Spleen (tissue), 11 donors: ENCODE measurements at regions not wholly inside any gene's neighbourhood (a gene's known extent, or its start where the extent isn't known, plus 50 kb on each side); places are given as distances from the start of the nearest gene placed in this dataset.
"Not testable (repeated sequence)": the region's sequence is repeated elsewhere in the genome, so short reads cannot be mapped to it uniquely, and the experiment has no call there.

Experiments
- DNase-seq: peaks from one replicate; pipeline ENCODE4 v3.0.0-alpha.2; 2020
- H3K27ac ChIP-seq, 8 donors: fragments of 200-600 bp; sonication (generic) in 7 of 8; 1 replicate in 4 of 8; 2 replicates in 4 of 8; pipeline versions ENCODE4 v1.5.0 to v1.8.0; 2016 to 2021; ENCODE audit warnings: inconsistent platforms in 4 of 8, mild to moderate bottlenecking in 4 of 8, moderate library complexity in 1 of 8
- H3K27me3 ChIP-seq, 7 donors: fragments of 200-600 bp; sonication (generic) in 6 of 7; replicated peaks in 1 of 7; 1 replicate in 4 of 7; 2 replicates in 3 of 7; pipeline versions ENCODE4 v1.5.0 to v1.8.0; 2016 to 2021; ENCODE audit warnings: inconsistent platforms in 3 of 7, mild to moderate bottlenecking in 1 of 7
- H3K36me3 ChIP-seq, 6 donors: fragments of 200-600 bp; sonication (generic) in 5 of 6; 1 replicate in 4 of 6; 2 replicates in 2 of 6; pipeline versions ENCODE4 v1.5.0 to v1.8.0; 2016 to 2021; ENCODE audit warnings: inconsistent platforms in 2 of 6
- H3K4me1 ChIP-seq, 6 donors: fragments of 200-600 bp; sonication (generic) in 5 of 6; 1 replicate in 3 of 6; 2 replicates in 3 of 6; pipeline versions ENCODE4 v1.5.0 to v1.8.0; 2016 to 2021; ENCODE audit warnings: inconsistent platforms in 3 of 6
- H3K4me3 ChIP-seq, 8 donors: fragments of 200-600 bp; sonication (generic) in 7 of 8; 1 replicate in 4 of 8; 2 replicates in 4 of 8; pipeline versions ENCODE4 v1.5.0 to v1.8.0; 2016 to 2021; ENCODE audit warnings: inconsistent platforms in 4 of 8, mild to moderate bottlenecking in 4 of 8, moderate library complexity in 2 of 8
- H3K9me3 ChIP-seq, 8 donors: fragments of 200-600 bp; sonication (generic) in 7 of 8; 1 replicate in 4 of 8; 2 replicates in 4 of 8; pipeline versions ENCODE4 v1.5.0 to v1.8.0; 2016 to 2021; ENCODE audit warnings: inconsistent platforms in 4 of 8
- POLR2A ChIP-seq, 3 donors: fragments of 450-650 bp; IDR thresholded peaks; one replicate each; pipeline ENCODE4 v1.5.1; 2017; ENCODE audit warnings: antibody characterized with exemption in 3 of 3, mild to moderate bottlenecking in 1 of 3
- WGBS, 5 donors: extraction: QIAGEN DNeasy Blood & Tissue Kit in 3 of 5; methylation state at CpG; one replicate each; pipeline versions ENCODE4 v1.1.5 to v1.1.7; 2013 to 2018; 5-methylcytosine and 5-hydroxymethylcytosine counted together
- intact Hi-C: fragments of 100-400 bp; cut with DNase I; formaldehyde crosslinking; loops from one replicate; pipeline ENCODE4 v1.15.0; 2023; ENCODE audit warnings: low total_unique reads
- TF ChIP-seq, protein P1 (sequence below), 11 experiments: fragments of 200-600 bp in 7 of 11; fragments of 450-650 bp in 4 of 11; sonication (generic) in 4 of 11; IDR thresholded peaks in 8 of 11; conservative IDR thresholded peaks in 3 of 11; 1 replicate in 7 of 11; 2 replicates in 4 of 11; pipeline versions ENCODE4 v1.4.0 to v1.8.0; 2016 to 2021; ENCODE audit warnings: antibody characterized with exemption in 11 of 11, inconsistent platforms in 4 of 11, mild to moderate bottlenecking in 1 of 11
- donor health status: healthy with polysubstance abuse.
- donor health status: DM: no; HTN: no; CAD: no; lungs with moderate emphysema.
- donor health status: DM: no; HTN: no; CAD: no.
- donor health status: Bipolar disorder and iron deficiency.
- donor health status: healthy.
- donor health status: DM: no; HTN: no; CAD: no.
- donor health status: DM: yes; HTN: yes; CAD: no.

DNA sequence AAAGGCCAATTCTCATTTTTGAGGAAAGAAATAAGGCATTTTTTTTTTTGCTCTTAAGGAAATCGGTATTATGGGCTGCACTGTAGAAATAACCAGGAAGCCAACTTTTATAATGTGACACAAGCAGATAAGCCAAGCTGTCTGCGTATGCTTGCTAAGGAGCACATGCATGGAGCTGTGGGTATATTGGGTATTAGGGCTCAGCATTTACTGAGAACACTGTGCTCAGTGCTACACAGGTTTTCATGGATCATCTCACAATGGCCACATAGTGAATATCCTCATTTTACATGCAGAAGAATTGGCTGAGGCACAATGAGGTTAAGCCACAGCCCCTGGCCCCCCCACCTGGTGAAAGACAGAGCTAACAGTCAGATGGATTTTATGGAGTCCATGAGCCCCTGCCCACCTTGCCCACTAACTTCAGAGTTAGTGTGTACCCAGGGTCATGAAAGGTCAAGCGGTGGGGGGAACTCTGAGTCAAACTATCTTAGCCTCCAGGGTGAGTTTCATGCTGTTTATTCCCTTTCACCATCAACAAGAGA, 204.8 kb downstream of the SPATA31A6 start:
- 76 to 87% (median 83%) methylated on average over 3 of the region's 3 CpGs for WGBS, 5 donors
- no peaks in the 10 kb centered on the region for H3K36me3 ChIP-seq
- H3K27me3 ChIP-seq: no peaks in the 10 kb centered on the region
- DNase-seq: no peak
- intact Hi-C loops: no loop called here
- no peak overlapping the region for H3K27ac ChIP-seq
- H3K9me3 ChIP-seq: no peaks in the 10 kb centered on the region
- H3K4me1 ChIP-seq: no peaks in the 10 kb centered on the region
- no peak overlapping the region for H3K4me3 ChIP-seq
- TF ChIP-seq, protein P1, sequence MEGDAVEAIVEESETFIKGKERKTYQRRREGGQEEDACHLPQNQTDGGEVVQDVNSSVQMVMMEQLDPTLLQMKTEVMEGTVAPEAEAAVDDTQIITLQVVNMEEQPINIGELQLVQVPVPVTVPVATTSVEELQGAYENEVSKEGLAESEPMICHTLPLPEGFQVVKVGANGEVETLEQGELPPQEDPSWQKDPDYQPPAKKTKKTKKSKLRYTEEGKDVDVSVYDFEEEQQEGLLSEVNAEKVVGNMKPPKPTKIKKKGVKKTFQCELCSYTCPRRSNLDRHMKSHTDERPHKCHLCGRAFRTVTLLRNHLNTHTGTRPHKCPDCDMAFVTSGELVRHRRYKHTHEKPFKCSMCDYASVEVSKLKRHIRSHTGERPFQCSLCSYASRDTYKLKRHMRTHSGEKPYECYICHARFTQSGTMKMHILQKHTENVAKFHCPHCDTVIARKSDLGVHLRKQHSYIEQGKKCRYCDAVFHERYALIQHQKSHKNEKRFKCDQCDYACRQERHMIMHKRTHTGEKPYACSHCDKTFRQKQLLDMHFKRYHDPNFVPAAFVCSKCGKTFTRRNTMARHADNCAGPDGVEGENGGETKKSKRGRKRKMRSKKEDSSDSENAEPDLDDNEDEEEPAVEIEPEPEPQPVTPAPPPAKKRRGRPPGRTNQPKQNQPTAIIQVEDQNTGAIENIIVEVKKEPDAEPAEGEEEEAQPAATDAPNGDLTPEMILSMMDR (IDR thresholded peaks at IDR 0.05 in 8 of 11, conservative IDR thresholded peaks at IDR 0.05 in 3 of 11): no peak

DNA sequence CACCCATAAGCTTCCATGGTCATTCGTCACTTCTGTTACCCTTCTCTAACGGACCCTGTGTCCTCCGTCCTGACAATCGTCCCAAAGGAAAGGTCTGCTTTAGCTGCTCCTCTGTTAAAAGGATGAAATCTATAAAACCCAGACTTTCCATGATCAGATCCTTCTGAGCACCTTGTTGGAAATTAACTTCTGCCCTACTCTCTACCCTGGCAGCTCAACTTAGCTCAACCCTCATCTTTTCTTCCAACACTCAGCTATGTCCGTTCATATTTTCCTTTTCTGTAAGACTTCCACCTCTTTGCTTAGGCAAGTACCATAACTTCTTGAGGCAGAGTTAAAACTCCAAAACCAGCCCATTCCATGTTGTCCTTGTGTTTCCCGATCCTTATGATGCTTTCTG, 205.4 kb downstream of the SPATA31A6 start:
- no peaks in the 10 kb centered on the region for H3K36me3 ChIP-seq
- no peaks in the 10 kb centered on the region for H3K9me3 ChIP-seq
- H3K27ac ChIP-seq: no peak overlapping the region
- no peak for DNase-seq
- H3K27me3 ChIP-seq: no peaks in the 10 kb centered on the region
- TF ChIP-seq, protein P1 (IDR thresholded peaks at IDR 0.05 in 8 of 11, conservative IDR thresholded peaks at IDR 0.05 in 3 of 11): no peak
- TF ChIP-seq POLR2A (IDR thresholded peaks at IDR 0.05): no peak
- intact Hi-C loops: no loop called here
- WGBS, 5 donors: 73 to 79% (median 76%) methylated on average over 6 of the region's 6 CpGs
- no peaks in the 10 kb centered on the region for H3K4me1 ChIP-seq
- no peak overlapping the region for H3K4me3 ChIP-seq

DNA sequence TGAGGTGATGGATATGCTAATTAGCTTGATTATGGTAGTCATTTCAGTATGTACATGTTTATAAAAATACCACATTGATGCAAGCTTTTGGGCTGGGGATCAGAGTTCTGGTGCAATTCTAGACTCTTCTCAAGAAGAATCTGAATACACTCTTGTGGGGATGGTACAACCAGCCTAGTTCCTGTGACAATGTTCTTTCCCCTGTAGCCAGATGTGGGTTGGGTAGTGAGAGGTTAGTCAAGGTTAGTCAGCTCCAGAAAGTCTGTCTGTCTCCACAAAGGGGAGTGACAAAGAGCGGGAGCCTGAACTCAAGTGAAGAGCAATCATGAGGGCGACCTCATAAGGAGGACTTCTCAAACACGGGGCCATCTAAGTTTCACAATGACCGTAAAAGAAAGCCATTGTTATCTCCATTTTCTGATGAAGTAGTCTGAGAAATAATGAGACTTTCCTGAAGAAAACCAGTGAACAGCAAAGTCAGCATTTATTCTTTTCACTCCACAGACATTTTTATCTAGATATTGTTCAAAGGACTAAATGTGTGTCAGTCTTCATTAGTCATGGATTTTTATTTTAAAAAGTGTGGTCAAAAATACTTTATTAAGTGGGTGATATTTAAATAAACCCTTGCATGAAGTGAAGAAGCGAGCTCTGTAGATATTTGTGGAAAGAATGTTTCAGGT, 209.5 kb downstream of the SPATA31A6 start:
- intact Hi-C loops, H3K27ac ChIP-seq, H3K27me3 ChIP-seq, H3K4me1 ChIP-seq, H3K4me3 ChIP-seq, DNase-seq, H3K36me3 ChIP-seq, H3K9me3 ChIP-seq: not testable (repeated sequence)
- WGBS, 5 donors: 70 to 85% (median 80%) methylated on average over 4 to 5 of the region's 5 CpGs

DNA sequence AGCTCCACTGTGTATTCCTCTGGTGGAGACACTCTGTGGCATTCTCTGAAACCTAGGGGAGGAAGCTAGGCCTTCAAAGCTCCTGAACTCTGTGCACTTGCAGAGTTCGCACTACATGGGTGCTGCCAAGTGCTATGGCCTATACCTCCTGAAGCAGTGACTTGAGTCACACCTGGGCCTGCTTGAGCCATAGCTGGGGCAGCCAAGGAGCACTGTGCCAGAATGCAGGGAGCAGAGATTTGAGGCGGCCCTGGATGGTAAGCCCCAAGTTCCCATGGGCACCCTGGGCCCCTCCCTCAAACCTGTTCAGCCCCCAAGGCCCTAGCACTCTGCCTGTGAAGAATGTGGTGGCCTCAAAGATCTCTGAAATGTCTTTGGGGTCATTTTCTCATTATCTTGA, 212.9 kb downstream of the SPATA31A6 start:
- intact Hi-C loops: no loop called here
- 86 to 92% (median 90%) methylated on average over 2 of the region's 2 CpGs for WGBS, 5 donors

DNA sequence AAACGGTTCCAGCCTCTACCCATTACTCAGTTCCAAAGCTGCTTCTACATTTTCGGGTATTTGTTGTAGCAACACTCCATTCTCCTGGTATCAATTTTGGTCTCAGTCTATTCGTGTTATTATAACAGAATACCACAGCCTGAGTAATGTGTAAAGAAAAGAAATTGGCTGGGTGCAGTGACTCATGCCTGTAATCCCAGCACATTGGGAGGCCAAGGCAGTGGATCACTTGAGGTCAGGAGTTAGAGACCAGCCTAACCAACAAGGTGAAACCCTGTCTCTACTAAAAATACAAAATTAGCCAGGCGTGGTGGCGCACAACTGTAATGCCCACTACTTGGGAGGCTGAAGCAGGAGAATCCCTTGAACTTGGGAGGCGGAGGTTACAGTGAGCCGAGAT, 213.9 kb downstream of the SPATA31A6 start:
- intact Hi-C loops, H3K9me3 ChIP-seq, H3K4me3 ChIP-seq, DNase-seq, H3K4me1 ChIP-seq, H3K27ac ChIP-seq, H3K36me3 ChIP-seq, H3K27me3 ChIP-seq: not testable (repeated sequence)
- WGBS, 5 donors: 79 to 93% (median 83%) methylated on average over 7 of the region's 7 CpGs

More for the DNA sequence above, 212.9 kb downstream of the SPATA31A6 start:
- H3K4me1 ChIP-seq: no peaks in the 10 kb centered on the region
- no peak overlapping the region for H3K27ac ChIP-seq
- no peak for DNase-seq
- H3K9me3 ChIP-seq: no peaks in the 10 kb centered on the region
- H3K36me3 ChIP-seq: no peaks in the 10 kb centered on the region
- no peak overlapping the region for H3K4me3 ChIP-seq
- H3K27me3 ChIP-seq: peaks cover 0 to 5% (median 0%) of the 10 kb centered on the region in 7 donors
- no peak for TF ChIP-seq POLR2A (IDR thresholded peaks at IDR 0.05)

DNA sequence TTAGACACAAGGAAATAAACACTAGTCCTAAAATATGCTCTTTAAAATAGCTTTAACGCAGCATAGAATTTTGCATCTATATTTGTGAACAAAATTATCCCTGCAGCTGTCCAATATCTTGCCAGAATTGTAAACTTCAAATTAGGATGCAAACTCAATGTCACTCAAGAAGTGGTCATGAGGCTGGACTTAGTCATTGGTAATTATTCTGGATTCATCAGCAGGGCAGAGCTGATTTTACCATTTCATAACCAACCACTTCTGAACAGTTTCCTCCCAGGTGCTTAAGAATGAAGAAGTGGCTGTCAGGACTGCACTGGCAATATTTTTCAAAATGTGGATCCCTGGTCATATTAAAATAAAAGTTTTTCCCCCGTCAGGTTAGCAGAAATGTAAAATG, 219.5 kb downstream of the SPATA31A6 start:
- intact Hi-C loops, H3K27ac ChIP-seq, H3K4me3 ChIP-seq, H3K4me1 ChIP-seq, H3K9me3 ChIP-seq, DNase-seq, H3K27me3 ChIP-seq, H3K36me3 ChIP-seq: not testable (repeated sequence)
- 57 to 82% (median 66%) methylated on average over 2 of the region's 2 CpGs for WGBS, 5 donors

DNA sequence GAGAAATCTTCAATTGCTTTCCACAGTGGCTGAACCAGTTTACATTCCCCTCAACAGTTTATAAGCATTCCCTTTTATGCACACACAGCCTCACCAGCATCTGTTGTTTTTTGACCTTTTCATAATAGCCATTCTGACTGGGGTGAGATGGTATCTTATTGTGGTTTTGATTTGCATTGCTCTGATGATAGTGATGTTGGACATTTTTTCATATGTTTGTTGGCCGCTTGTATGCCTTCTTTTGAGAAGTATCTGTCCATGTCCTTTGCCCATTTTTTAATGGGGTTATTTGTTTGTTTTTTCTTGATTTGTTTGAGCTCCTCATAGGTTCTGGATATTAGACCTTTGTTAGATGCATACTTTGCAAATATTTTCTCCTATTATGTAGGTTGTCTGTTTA, 226.1 kb downstream of the SPATA31A6 start:
- DNase-seq, H3K36me3 ChIP-seq, H3K4me3 ChIP-seq, intact Hi-C loops, H3K27me3 ChIP-seq, H3K27ac ChIP-seq, H3K4me1 ChIP-seq, H3K9me3 ChIP-seq: not testable (repeated sequence)
- 68 to 100% (median 92%) methylated on average over 1 of the region's 1 CpG for WGBS, 5 donors

DNA sequence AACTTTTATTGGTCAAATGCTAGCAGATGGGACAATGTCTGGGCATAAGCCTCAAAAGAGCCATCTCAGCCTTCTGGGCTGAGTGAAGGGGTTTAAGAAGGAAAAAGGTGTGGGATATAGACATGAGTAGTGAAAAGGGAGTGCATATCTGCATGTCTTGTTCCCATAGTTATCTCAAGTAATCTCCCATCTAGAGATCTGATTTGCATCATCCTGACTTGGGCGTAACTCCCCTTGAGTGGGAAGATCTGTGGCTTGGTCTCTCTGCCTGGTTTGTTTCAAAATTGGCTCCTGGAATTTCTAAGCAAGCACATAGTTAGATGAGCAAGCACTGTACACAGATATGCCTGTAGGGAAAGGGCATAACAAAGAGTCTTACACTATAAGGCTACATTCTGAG, 228.9 kb downstream of the SPATA31A6 start:
- H3K4me3 ChIP-seq, H3K9me3 ChIP-seq, H3K36me3 ChIP-seq, H3K4me1 ChIP-seq, H3K27me3 ChIP-seq, H3K27ac ChIP-seq, intact Hi-C loops, DNase-seq: not testable (repeated sequence)
- WGBS, 5 donors: 58 to 86% (median 85%) methylated on average over 1 of the region's 1 CpG

DNA sequence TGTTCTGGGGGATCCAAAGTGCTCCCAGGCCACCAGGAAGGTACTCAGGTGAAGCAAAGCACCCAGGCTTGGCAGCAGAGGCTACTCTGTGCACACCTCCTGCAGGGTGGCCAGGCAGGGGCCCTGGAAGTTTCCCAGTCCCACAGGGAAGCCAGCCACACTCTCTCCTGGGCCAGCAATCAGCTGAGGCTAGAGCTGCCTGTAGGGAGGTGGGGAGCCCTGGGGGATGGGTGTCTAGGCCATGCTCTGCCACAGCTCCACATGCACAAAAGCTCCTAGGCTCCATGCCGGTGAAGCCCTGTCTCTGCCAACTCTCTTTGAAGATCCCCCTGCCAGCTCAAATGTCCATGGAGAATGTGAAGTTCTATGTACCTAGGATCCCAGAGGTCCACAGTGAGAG, 231.4 kb downstream of the SPATA31A6 start:
- H3K4me3 ChIP-seq, intact Hi-C loops, H3K27ac ChIP-seq, DNase-seq, H3K36me3 ChIP-seq, H3K4me1 ChIP-seq, H3K27me3 ChIP-seq, H3K9me3 ChIP-seq: not testable (repeated sequence)
- no CpG with 5 or more reads among the region's 1 CpG for WGBS, 5 donors
